Endothelial cell of hepatic sinusoid (primary cell): ENCODE measurements at regions not wholly inside any gene's neighbourhood (a gene's known extent, or its start where the extent isn't known, plus 50 kb on each side); places are given as distances from the start of the nearest gene placed in this dataset.
"Not testable (repeated sequence)": the region's sequence is repeated elsewhere in the genome, so short reads cannot be mapped to it uniquely, and the experiment has no call there.

ENCODE experiments used
- in situ Hi-C: cut with HindIII; loops from 2 replicates; pipeline ENCODE4 v1.10.0; 2017; ENCODE audit warnings: low sequenced_read_pairs

GRCh38 chr18:29491907-29492306 lies 1315.0 kb upstream of the CDH2 start:
- in situ Hi-C loops = no loop called here

DNA sequence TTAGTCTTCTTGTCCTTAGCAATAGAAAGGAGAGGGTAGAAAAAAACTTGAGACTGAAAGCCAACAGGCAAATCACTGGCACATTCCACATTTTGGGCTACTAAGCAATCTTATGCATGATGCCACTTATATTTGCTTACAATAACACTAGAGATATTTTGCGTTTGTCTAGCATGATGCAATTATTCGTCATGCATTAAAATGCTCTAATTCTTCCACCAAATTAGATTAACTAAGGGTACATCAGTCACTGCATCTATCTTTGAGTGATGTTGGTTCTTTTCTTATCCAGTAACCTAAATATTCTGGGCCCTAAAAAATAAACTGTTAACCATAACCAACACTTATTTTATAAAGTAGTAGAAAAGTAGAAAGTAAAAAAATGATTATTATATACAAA lies 1311.7 kb upstream of the CDH2 start:
- in situ Hi-C loops = no loop called here

- in situ Hi-C loops = no loop called here
These were observed 1288.6 kb upstream of the CDH2 start for GRCh38 chr18:29465526-29465925.

DNA sequence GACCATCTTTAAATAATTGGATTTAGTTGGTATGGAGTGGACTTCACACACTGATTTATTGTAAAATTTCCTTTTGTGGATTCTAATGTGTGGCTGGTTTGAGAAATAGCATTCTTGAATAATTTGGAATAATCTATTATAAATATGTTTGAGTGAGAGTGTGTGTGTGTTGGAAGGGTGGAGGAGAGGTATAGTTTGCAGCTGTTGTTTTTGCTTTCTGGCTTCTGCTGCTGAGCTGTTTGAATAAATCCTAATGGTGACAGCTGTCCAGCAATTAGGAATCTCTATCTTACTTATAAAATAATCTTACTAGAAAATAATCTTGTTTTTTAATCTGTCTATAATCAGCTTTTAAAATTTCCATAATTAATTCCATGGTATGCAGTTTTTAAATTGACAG lies 1283.0 kb upstream of the CDH2 start:
- in situ Hi-C loops = no loop called here

DNA sequence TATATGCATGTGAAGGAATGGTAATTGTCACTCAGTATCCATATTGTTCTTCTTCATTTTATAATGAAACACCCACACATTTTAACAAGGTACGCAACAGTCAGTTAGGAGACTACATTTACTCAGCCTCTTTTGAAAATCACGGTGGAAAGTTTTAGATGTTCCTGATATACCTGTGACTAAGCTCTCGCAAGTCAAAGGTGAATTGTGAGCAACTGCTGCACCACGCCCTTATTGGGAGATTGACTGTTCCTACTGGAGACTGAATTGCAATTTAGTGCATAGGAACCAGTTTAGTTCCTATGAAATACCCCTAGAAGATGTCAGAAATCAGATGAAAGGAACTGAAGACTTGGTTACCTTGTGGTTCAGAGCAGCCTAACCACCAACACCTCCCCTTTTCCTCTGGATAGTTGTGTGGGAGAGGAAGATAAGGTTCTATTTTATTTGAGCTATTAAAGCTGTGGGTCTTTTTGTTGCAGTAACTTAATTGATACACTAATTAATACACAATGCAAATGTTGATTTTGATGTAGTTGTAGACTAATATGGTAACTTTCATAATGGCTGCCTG lies 1280.5 kb upstream of the CDH2 start:
- in situ Hi-C loops = no loop called here

DNA sequence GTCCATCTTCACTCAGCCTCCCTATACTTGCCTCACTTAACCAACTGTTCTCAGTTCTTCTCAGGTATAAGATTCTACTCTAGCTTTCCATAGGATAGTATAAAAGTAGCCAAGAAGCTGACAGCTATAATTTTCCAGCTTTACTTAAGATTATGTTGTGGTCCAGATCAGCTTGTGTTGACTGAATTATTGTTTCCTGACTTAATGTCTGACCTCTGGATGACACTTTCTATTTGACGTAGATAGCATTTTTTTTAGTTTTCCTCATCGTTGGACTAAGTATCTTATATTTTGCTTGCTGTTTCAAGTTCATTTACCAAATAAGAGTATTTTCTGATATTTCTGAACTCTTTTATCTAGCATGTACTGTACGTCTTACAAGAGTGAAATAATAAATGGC lies 1272.5 kb upstream of the CDH2 start:
- in situ Hi-C loops = no loop called here

DNA sequence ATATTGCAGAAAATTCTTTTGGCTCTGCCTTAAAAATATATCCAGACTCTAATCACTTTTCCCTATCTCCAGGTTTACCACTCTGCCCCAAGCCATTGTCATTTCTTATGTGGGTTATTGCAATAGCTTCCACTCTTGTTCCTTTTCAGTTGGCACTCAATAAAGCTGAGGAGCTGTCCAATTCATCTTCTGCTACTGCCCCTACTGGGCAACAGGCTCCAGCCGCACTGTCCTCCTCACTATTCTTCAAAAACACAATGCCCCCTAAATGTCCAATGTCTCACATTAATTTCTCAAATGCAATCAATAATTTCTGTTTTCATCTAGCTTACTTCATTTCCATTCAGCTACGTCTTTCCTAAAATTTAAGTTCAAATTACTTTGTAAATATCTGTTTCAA lies 1262.5 kb upstream of the CDH2 start:
- in situ Hi-C loops = no loop called here

- in situ Hi-C loops = no loop called here
These were observed 1259.5 kb upstream of the CDH2 start for GRCh38 chr18:29436459-29436858.

GRCh38 chr18:29434650-29435049 lies 1257.7 kb upstream of the CDH2 start:
- in situ Hi-C loops = no loop called here

GRCh38 chr18:29430416-29430815 lies 1253.5 kb upstream of the CDH2 start:
- in situ Hi-C loops = no loop called here

- in situ Hi-C loops = no loop called here
These were observed 1241.2 kb upstream of the CDH2 start for GRCh38 chr18:29418136-29418535.

GRCh38 chr18:29406996-29407395 lies 1230.1 kb upstream of the CDH2 start:
- in situ Hi-C loops = no loop called here

DNA sequence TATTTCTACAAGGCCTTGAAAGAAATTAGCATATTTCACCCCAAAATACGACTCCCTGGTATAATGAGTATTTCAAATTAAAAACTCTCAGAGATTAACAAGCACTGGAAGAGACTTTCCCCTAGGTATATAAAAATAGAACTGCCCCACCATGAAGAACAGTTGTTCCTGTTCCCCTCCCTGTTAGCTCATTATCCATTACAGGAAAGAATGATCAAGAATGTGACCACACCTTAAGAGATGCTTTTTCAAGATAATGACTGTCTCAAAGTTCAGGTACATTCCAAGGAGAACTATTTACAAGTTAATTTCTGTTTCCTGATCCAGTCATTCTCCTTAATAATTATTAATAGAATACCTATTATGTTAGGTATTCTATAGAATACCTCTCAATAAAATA lies 1220.6 kb upstream of the CDH2 start:
- in situ Hi-C loops = no loop called here

- in situ Hi-C loops = no loop called here
These were observed 1206.7 kb upstream of the CDH2 start for GRCh38 chr18:29383311-29384273.

DNA sequence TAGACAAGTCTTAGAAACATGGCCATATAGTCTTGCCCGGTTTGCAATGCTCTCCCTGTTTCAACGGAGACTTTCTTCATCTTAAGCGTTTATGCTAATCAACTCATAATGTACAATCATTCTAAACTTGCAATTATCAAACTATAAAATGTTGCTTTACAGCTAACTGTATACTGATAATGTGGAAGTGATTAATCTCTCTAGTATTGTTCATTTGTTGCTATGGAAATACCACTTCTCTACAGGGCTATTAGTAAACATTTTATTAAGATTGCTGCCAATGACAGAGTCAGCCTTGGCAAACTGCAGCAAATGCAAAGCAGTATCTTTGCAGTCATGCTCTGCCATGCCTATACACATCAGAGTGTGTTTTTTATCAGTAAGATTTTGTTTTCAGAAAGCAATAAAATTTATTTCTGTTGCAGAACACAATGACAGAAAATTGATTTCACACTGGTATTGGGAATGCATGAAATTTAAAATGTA lies 1201.8 kb upstream of the CDH2 start:
- in situ Hi-C loops = no loop called here

GRCh38 chr18:29377346-29377745 lies 1200.4 kb upstream of the CDH2 start:
- in situ Hi-C loops = no loop called here

DNA sequence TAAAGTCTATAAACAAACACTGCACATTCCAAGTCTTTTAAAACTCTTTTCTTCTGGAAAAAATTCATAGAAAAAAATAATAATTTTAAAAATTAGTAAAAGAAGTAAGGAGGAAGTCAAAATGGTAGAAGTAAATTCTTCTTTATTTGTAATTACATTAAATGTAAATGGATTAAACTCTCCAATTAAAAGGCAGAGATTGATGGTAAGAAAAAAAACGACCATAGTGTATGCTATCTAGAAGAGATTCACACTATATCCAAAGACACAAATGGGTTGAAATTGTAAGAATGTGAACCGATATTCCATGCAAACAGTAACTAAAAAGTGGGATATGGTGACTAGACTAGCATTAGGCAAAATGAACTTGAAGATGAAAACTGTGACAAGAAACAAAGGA lies 1196.1 kb upstream of the CDH2 start:
- in situ Hi-C loops = no loop called here

GRCh38 chr18:29361843-29362242 lies 1184.9 kb upstream of the CDH2 start:
- in situ Hi-C loops = no loop called here

GRCh38 chr18:29360659-29361058 lies 1183.7 kb upstream of the CDH2 start:
- in situ Hi-C loops = not testable (repeated sequence)

GRCh38 chr18:29359222-29359621 lies 1182.3 kb upstream of the CDH2 start:
- in situ Hi-C loops = not testable (repeated sequence)

GRCh38 chr18:29351171-29351570 lies 1174.2 kb upstream of the CDH2 start:
- in situ Hi-C loops = no loop called here

- in situ Hi-C loops = no loop called here
These were observed 1152.0 kb upstream of the CDH2 start for GRCh38 chr18:29328932-29329331.
